AG04449 (cell line): ENCODE measurements at regions not wholly inside any gene's neighbourhood (a gene's known extent, or its start where the extent isn't known, plus 50 kb on each side); places are given as distances from the start of the nearest gene placed in this dataset.

ENCODE experiments used
- CTCF ChIA-PET: fragments of 350-600 bp; formaldehyde crosslinking; extraction: SDS; loops from one replicate; lab custom pipeline; 2021; ENCODE audit warnings: antibody characterized with exemption; lab: Yijun Ruan, JAX
- POLR2A ChIA-PET: fragments of 400-600, 350-600 bp; formaldehyde crosslinking; extraction: SDS; loops from one replicate; lab custom pipeline; 2020; ENCODE audit warnings: antibody characterized with exemption, inconsistent platforms; lab: Yijun Ruan, JAX
- DNase-seq: peaks from one replicate; pipeline ENCODE4 v3.0.0-alpha.2; 2010; ENCODE audit warnings: low read depth, low spot score
- H3K4me3 ChIP-seq: 2 replicates; pipeline ENCODE4 v1.5.1; 2011; ENCODE audit warnings: low read depth, mild to moderate bottlenecking, control low read depth, low read length
- CTCF ChIP-seq: IDR thresholded peaks from one replicate; pipeline ENCODE4 v1.5.1; 2011; ENCODE audit warnings: mild to moderate bottlenecking, moderate library complexity, low read length, control low read depth, inconsistent platforms; ENCODE audit not compliant: insufficient read depth; ENCODE audit errors: missing control alignments

- POLR2A ChIA-PET = no interaction called here
- no peak overlapping the region for H3K4me3 ChIP-seq
- CTCF ChIA-PET = no interaction called here
- no peak for TF ChIP-seq CTCF
- DNase-seq = no peak
Measured at GRCh38 chr1:81607086-81607485, 193.6 kb upstream of the ADGRL2 start.

- POLR2A ChIA-PET = no interaction called here
- H3K4me3 ChIP-seq = no peak overlapping the region
- CTCF ChIA-PET = no interaction called here
- no peak for DNase-seq
- no peak for TF ChIP-seq CTCF
Measured at GRCh38 chr1:81606656-81607055, 194.1 kb upstream of the ADGRL2 start.

GRCh38 chr1:81605023-81605422 is 195.7 kb upstream of the ADGRL2 start:
- ChIA-PET POLR2A (no interaction called here), CTCF (no interaction called here)
- no peak for DNase-seq
- no peak for TF ChIP-seq CTCF
- H3K4me3 ChIP-seq = no peak overlapping the region

GRCh38 chr1:81600878-81601622 is 199.7 kb upstream of the ADGRL2 start:
- TF ChIP-seq CTCF = no peak
- DNase-seq = no peak

GRCh38 chr1:81600363-81600762 is 200.4 kb upstream of the ADGRL2 start:
- no peak for TF ChIP-seq CTCF
- POLR2A ChIA-PET = no interaction called here
- CTCF ChIA-PET = no interaction called here
- no peak for DNase-seq
- H3K4me3 ChIP-seq = no peak overlapping the region

More at GRCh38 chr1:81600878-81601622, 199.7 kb upstream of the ADGRL2 start:
- no peak overlapping the region for H3K4me3 ChIP-seq
- ChIA-PET POLR2A (no interaction called here), CTCF (no interaction called here)

GRCh38 chr1:81598623-81599022 is 202.1 kb upstream of the ADGRL2 start:
- ChIA-PET POLR2A (no interaction called here), CTCF (no interaction called here)
- TF ChIP-seq CTCF = no peak
- no peak overlapping the region for H3K4me3 ChIP-seq
- no peak for DNase-seq
